ENCODE measurements at regions not wholly inside any gene's neighbourhood (a gene's known extent, or its start where the extent isn't known, plus 50 kb on each side); places are given as distances from the start of the nearest gene placed in this dataset.

- DNase-seq: no peak
Observed at GRCh38 chr4:138740816-138741745, 274.5 kb upstream of the NOCT start.

GRCh38 chr4:138736362-138736761 is 279.2 kb upstream of the NOCT start:
- DNase-seq: no peak

DNA sequence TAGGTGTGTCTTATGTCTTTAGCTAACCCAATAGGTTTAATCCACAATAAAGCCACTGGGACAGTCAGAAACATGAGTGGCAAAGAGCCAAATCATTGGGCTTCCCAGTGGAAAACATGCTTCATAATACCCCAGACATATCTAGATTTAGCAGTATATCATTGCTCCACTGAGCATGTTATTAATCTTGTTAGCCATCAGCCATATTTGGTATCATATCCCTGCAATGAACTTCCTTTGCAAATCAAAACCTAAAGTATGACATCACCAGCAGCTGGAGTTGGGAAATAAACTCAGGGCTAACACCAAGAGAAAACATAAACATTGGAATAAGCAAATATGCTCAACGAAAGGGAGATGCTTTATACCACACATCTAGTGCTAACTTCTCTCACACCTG is 280.8 kb upstream of the NOCT start:
- DNase-seq: no peak

DNA sequence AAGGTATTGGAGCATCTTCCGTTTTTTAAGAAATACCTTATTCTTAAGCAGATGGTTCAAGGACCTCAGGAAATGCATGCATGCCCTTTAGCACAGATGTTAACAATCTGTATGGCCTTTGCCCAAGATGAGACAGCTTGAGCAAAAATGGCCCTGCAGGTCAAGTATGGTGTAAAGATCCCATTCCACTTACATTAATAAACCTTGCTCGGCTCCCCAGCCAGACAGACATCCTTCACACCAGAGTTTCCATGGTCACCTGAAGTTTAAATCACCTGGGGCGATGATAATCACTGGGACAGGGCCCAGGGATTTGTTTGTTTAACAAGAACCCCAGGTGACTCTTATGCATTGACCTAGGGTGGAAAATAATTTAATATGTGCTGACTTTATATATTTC is 287.0 kb upstream of the NOCT start:
- DNase-seq: no peak

DNA sequence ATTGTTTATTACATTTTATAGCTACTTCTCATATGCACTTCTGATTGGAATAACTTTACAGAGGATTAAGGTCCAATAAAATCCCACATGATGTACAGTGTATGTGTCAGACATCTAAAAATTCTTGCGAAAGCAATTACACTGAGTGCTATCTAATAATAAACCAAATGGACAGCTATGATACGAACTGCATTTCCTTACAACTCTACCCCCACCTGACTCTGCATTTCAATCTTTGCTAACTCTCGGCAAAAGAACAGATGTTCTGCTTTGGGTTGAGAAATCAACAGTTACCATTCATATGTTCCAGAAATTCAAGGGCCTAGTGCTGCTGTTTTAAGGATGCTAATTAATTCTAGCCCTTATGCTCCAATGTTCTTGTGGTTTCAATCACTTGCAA is 287.9 kb upstream of the NOCT start:
- DNase-seq: no peak

DNA sequence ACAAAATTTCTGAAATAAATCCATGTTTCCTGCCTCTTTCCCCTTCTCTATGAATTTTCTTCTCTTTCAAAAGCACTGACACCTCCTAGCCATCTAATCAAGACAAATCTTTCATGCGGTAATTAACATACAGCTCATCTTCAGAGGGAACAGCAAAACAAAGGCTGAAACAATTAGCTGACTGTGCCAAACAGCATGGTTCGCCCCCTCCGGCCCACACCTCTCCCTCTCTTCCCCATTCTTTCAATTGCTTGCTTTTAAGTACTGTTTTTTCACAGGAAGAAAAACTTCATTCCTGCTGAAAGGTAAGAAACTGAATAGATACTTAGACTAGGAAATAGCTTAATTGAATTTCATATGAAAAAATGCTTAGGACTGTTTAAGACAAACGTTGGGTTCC is 291.1 kb upstream of the NOCT start:
- no peak for DNase-seq

DNA sequence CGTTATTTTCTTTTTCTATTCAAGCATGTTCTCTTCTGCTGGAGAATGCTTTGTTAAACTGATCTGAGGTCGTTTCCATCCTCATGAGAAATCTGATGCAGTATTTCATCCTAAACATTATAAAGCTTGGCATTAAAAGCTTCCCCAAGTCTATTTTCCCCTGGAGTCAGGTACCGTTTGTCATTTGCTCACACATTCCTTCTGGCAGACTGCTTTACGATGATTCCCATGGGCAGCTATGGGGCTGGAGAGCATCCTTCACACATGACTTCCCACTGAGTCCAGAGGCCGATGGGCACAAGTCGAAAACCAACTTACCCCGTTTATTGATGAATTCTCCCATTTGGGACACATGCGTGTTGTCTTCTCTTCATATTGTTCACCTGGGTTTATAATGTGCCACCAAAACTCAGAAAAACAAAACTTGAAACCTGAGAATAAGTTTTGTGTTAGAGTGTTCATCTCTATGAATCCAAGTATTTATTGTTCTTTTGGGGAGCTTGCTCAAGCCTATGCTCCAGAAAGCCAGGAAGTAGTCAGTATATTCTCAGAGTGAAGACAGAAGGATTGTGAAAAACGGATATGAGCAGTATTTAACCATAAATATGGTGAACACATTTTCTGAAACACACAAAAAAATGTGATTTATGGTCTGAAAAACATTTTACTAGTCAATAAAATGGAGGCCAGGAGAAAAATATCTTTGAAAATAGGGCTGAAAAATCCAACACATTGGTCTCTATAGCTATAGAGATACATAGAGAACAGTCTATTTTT is 298.8 kb upstream of the NOCT start:
- DNase-seq: no peak

DNA sequence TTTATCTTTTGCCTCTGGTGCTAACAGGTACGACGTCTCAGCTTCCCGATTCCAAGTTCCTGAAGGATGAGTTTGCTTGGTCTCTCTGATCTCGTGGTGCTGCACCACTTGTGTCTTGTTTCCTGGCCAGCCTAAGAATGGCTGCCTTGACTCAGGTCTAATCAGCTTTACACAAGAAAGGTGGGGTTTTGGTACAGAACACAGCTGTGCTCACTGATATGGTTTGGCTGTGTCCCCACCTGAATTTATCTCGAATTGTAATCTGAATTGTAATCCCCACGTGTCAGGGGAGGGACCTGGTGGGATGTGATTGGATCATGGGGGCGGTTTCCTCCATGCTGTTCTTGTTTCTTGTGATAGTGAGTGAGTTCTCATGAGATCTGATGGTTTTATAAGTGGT is 305.3 kb upstream of the NOCT start:
- no peak for DNase-seq

- no peak for DNase-seq
Observed at GRCh38 chr4:138709859-138710258, 305.7 kb upstream of the NOCT start.

GRCh38 chr4:138707746-138708677 is 307.6 kb upstream of the NOCT start:
- no peak for DNase-seq

DNA sequence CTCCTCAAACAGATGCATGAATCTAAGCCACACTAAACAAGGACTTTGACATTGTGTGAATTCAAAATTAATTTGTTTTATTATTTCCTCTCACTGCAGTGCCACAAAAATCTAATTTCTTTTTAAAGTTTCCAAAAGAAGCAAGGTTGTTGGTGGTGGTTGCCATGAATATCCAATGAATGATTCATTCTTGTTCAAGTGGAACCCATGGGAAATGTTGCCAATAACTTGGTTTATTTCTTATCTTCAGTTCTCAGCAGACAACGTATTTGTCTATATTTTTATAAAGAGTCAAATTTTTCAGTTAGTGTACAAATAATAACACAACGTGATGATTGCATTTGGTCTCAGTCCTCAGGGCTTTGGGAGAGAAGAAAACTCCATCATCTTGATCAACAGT is 309.4 kb upstream of the NOCT start:
- no peak for DNase-seq

DNA sequence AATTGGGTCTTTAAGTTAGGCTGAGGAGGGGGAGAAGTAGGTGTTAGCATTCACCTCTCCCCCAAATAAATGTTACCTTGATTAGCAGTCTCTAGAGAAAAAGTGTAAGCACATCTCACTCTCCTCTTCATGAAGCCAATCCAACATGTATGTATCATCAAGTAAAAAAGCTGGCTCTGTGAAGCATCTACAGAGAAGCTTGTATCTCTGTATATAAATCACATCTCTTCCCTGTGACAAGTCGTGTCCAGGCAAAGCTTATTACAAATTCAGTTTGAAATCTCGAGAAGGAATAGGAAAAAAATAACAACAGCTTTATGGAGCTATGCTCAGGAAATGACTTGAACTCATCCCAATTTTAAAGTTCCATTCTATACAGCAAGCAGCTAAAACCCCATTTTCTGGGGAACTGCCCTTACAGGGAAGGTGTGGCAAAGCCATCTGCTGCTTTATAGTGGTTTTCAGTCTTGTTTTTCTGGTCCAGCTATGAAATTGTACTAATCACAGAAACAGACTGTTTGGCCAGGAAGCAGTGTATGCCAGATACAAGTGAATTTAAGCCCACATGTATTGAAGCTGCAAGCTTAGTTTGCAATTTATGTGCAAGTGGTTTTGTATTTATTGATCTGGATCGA is 313.3 kb upstream of the NOCT start:
- no peak for DNase-seq

GRCh38 chr4:138698641-138699040 is 316.9 kb upstream of the NOCT start:
- DNase-seq: no peak

DNA sequence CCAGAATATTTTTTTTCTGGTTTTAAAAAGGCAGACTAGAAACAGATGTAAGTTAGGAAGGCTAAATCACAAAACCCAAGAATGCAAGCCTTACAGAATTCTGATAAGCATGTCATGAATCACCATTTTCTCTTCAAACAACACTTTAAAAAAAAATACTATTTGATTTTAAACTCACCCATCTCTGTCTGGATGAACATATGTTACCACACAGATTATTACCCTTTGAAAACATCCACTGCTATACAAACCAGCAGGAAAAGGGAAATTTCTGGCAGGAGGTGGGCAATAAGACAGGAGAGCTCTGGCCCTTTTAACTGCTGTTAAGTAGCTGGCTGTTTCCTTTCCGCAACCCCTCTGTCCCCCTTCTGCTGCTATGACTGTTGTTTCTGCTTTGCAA is 317.7 kb upstream of the NOCT start:
- no peak for DNase-seq

DNA sequence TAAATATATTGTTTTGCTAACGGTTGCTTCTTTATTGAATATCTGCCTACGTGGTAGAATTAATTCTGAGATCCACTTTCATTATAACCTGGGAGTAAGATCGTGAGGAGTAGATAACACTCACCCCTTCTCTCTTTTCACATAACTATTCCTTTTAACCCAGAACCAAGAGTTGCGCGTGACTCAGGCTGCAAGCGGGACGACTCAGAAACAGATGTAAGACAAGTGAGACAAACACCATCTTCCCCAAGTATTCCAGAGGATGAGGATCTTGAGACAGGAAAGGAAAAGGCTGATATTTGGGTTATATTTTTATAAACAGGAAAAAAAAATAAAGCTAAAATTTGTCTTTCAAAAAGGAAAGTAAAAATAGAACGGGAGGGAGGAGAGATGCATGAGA is 318.8 kb upstream of the NOCT start:
- DNase-seq: no peak

DNA sequence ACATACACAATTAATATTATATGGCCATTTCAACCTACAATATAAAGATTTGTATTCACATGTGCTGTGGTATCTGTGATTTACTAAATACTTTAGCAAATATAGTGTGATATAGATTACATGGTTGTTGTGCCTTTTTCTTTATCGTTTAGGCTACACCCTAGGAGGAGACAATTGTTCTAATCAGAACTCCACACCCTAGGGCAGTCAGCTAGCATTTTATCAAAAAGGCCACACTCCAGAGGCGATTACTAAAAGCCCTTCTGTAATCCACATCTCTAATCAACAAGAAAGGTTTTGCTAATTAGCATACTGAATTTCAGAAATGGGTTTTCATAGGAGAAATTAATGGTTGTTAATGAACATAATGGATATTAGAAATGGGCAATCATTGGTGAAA is 319.5 kb upstream of the NOCT start:
- DNase-seq: no peak

GRCh38 chr4:138693526-138693925 is 322.1 kb upstream of the NOCT start:
- DNase-seq: no peak

DNA sequence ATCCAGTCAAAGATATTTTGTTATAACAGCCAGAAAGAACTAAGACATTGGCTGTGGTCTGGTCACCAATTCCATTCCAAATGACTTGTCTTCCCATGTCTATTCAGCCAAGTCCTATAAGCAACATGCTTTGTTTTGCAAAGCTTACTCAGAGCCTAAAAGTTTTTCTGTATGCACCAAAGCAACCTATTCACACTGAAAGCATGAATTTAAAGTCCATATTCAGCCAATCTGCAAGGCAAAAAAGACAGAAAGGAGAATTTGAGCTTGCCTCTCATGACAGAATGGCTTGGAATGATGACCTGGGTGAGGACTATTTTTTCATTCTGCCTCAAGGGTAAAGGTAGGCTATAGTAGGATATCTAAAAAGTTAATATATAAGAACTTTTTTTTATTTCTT is 323.2 kb upstream of the NOCT start:
- DNase-seq: no peak

DNA sequence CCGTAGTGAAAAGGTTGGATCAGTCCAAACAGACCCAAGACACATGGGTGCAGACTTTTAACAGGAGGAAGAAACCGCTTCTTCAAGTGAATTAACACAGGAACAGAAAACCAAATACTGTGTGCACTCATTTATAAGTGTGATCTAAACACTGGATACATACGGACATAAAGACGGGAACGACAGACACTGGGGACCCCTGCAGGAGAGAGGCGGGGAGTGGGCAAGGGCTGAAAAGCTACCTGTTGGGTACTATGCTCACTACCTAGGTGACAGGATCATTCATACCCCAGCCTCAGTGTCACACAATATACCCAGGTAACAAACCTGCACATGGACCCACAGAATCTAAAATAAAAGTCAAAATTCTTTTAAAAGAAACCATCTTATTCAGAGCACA is 326.0 kb upstream of the NOCT start:
- DNase-seq: no peak

DNA sequence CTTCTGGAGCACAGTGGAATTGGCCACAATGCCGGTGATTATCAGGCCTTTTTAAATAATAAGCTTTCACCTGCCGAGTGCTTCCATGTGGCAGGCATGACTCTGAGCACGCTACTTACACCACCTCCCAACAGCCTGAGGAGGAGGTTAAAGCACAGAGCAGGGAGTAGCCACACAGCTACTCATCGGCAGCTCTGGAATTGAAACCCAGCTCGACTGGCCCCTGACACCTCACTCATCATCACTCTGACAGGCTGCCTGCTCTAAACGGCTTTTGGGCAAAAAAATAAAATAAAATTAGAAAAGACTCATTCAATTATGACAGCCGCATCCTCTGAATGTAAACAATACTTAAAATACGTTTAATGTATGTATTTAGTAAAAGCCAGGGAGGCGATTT is 326.4 kb upstream of the NOCT start:
- DNase-seq: no peak

- no peak for DNase-seq
Observed at GRCh38 chr4:138688408-138689085, 327.0 kb upstream of the NOCT start.
